22Rv1 (cell line): ENCODE measurements at regions not wholly inside any gene's neighbourhood (a gene's known extent, or its start where the extent isn't known, plus 50 kb on each side); places are given as distances from the start of the nearest gene placed in this dataset.

ENCODE experiments used
- ZFX ChIP-seq: fragments of 450-650 bp; IDR thresholded peaks from 2 replicates; pipeline ENCODE4 v1.6.1; 2017; ENCODE audit warnings: antibody characterized with exemption, borderline replicate concordance
- TF ChIP-seq, protein P1 (sequence below): fragments of 450-650 bp; IDR thresholded peaks from 2 replicates; pipeline ENCODE4 v1.5.1; 2017; ENCODE audit warnings: mild to moderate bottlenecking

DNA sequence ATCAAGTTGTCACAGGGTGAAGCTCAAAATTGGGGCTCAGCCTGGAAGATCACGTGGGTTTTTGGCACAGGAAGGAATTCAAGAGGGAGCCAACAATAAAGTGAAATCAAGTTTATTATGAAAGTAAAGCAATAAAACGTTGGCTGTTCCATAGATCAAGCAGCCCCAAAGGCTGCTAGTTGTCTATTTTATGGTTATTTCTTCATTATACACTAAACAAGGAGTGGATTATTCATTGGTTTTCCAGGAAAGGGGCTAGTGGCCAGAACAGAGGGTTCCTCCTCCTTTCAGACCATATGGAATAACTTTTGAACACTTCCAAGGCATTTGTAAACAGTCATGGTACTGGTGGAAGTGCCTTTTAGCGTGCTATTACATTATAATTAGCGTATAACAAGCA, 723.5 kb upstream of the ADAMTS5 start:
- TF ChIP-seq, protein P1, sequence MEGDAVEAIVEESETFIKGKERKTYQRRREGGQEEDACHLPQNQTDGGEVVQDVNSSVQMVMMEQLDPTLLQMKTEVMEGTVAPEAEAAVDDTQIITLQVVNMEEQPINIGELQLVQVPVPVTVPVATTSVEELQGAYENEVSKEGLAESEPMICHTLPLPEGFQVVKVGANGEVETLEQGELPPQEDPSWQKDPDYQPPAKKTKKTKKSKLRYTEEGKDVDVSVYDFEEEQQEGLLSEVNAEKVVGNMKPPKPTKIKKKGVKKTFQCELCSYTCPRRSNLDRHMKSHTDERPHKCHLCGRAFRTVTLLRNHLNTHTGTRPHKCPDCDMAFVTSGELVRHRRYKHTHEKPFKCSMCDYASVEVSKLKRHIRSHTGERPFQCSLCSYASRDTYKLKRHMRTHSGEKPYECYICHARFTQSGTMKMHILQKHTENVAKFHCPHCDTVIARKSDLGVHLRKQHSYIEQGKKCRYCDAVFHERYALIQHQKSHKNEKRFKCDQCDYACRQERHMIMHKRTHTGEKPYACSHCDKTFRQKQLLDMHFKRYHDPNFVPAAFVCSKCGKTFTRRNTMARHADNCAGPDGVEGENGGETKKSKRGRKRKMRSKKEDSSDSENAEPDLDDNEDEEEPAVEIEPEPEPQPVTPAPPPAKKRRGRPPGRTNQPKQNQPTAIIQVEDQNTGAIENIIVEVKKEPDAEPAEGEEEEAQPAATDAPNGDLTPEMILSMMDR: no peak
- no peak for TF ChIP-seq ZFX
